Fibroblast of mammary gland (primary cell): ENCODE measurements at regions not wholly inside any gene's neighbourhood (a gene's known extent, or its start where the extent isn't known, plus 50 kb on each side); places are given as distances from the start of the nearest gene placed in this dataset.

Experiments
- DNase-seq: peaks from one replicate; pipeline ENCODE4 v3.0.0-alpha.2; 2010; ENCODE audit warnings: low read depth
- H3K4me3 ChIP-seq: 2 replicates; pipeline ENCODE4 v1.5.1; 2011; ENCODE audit warnings: low read depth, mild to moderate bottlenecking, low read length, moderate library complexity; ENCODE audit not compliant: control insufficient read depth
- TF ChIP-seq, protein P1 (sequence below): conservative IDR thresholded peaks from 2 replicates; pipeline ENCODE4 v1.5.1; 2011; ENCODE audit warnings: low read depth, low read length, inconsistent platforms; ENCODE audit not compliant: control insufficient read depth, insufficient read depth

DNA sequence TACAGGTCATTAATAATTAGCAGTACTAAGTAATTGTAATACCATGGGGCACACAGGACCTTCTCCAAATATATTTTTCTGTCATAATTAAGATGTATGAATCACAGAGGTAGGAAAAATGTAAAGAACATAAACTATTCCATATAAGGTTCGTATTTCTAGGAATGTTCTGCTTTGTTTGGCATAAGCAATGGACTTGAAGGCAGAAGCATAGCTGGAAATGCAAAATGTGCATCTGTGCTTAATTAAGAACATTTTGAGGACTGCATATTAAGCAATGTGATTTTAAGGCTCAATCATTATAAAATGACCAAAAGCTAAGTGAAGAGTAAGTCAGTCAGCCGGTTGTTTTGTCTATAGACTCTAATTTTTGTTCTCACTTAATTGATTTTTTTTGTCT lies 123.2 kb downstream of the RBM43 start:
- H3K4me3 ChIP-seq = no peak overlapping the region
- TF ChIP-seq, protein P1, sequence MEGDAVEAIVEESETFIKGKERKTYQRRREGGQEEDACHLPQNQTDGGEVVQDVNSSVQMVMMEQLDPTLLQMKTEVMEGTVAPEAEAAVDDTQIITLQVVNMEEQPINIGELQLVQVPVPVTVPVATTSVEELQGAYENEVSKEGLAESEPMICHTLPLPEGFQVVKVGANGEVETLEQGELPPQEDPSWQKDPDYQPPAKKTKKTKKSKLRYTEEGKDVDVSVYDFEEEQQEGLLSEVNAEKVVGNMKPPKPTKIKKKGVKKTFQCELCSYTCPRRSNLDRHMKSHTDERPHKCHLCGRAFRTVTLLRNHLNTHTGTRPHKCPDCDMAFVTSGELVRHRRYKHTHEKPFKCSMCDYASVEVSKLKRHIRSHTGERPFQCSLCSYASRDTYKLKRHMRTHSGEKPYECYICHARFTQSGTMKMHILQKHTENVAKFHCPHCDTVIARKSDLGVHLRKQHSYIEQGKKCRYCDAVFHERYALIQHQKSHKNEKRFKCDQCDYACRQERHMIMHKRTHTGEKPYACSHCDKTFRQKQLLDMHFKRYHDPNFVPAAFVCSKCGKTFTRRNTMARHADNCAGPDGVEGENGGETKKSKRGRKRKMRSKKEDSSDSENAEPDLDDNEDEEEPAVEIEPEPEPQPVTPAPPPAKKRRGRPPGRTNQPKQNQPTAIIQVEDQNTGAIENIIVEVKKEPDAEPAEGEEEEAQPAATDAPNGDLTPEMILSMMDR = no peak
- peak; percentile 72 for DNase-seq

DNA sequence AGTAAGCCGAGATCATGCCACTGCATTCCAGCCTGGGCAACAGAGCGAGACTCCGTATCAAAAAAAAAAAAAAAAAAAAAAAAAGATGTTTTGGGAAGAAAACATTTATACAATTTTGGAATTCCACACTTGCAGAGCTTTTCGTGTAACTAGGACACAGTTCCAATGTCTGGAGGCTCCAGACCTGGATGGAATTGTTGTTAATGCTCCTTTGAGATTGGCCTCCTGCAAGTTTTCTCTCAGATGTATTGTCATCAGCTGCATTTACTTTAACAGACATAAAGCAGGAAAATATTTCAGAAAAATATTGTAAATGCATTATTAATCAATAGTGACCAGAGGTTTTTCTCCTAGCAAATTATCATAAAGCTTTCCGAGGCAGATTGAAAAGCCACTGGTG lies 124.1 kb downstream of the RBM43 start:
- no peak overlapping the region for H3K4me3 ChIP-seq
- TF ChIP-seq, protein P1 = no peak
- DNase-seq = no peak

DNA sequence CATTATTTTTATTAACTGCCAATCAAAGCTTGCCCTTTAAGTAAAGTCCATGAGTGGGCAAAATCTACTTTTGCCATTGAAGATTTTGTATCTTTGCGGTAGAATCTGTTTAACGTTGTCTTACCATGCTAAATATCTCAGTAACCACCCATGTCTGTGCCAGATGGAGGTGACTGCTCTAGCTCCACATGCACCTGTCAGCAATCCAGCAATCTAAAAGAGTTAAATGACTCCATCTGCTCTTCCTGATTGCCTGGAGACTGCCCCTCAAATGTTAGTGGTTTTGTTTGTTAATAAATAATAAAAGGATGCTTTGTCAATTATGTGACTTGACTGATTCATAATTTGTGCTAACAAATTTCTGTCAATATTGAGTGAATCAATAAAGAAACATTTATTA lies 141.7 kb downstream of the RBM43 start:
- TF ChIP-seq, protein P1 = no peak
- no peak for DNase-seq
- H3K4me3 ChIP-seq = no peak overlapping the region

DNA sequence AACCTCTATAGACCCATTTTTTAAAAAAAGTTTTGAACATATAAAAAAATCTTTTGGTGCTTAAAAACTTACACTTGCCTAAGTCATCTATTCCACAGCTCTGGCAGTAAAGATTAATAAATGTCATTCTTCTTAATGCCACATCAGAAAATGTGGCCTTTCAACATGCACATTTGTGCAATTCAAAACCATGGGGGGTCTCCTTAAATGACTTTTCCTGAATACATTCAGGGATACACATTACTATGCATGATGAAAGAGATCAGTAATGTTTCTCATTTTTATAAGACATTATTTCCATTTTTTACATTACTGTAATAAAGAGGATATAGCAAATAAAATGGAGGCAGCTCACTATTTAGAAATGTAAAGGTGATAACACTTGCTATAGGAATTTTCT lies 142.3 kb downstream of the RBM43 start:
- no peak overlapping the region for H3K4me3 ChIP-seq
- TF ChIP-seq, protein P1 = no peak
- DNase-seq = no peak

DNA sequence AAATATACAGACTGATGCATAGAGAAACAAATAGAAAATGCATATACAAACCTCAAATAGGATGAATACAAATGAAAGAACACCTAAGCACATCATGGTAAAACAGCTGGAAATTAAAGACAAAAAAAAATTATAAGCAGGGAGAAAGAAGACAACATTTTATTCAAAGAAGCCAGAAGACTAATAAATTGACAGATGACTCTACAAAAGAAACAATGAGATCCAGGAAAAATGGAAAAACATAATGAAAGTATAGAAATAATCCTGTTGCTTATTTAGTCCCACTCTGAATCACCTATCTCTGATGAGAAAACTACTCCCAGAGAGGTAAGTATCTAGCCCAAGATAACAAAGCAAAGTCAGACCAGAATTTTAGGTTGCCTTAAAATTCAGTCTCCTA lies 143.4 kb downstream of the RBM43 start:
- TF ChIP-seq, protein P1 = no peak
- no peak overlapping the region for H3K4me3 ChIP-seq
- no peak for DNase-seq

DNA sequence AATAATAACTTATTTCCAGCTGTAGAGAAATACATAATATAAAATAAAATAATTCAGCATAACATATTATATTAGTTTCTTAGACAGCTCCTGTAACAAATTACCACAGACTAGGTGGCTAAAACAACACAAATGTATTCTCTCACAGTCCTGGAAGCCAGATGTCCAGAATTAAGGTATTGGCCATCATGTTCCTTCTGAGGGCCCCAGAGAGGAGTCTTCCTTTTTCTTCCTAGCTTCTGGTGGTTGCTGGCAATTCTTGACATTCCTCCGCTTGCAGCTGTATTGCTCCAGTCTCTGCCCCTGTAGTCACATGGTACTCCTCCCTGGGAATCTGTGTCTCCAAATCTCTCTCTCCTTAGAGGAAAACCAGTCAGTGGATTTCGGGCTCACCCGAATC lies 146.8 kb downstream of the RBM43 start:
- TF ChIP-seq, protein P1 = no peak
- H3K4me3 ChIP-seq = no peak overlapping the region
- peak; percentile 50 for DNase-seq

DNA sequence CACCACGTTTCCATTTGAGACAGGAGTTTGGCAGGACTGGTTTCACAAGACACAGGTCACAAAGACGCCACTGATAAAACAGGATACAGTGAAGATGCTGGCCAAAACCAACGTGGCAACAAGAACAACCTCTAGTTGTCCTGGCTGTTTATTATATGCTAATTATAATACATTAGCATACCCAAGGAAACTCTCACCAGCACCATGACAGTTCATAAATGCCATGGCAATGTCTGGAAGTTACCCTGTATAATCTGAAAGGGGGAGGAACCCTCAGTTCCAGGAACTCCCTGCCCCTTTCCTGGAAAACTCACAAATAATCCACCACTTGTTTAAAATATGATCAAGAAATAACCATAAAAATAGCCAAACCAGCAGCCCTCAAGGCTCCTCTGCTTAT lies 148.3 kb downstream of the RBM43 start:
- no peak overlapping the region for H3K4me3 ChIP-seq
- DNase-seq = no peak
- TF ChIP-seq, protein P1 = no peak
